HAP-1 (cell line): ENCODE measurements at regions not wholly inside any gene's neighbourhood (a gene's known extent, or its start where the extent isn't known, plus 50 kb on each side); places are given as distances from the start of the nearest gene placed in this dataset.

ENCODE experiments used
- DNase-seq, 2 experiments: peaks; one replicate each; pipeline ENCODE4 v3.0.0-alpha.2; 2016 to 2020; ENCODE audit warnings: low spot score in 2 of 2
- H3K27me3 ChIP-seq: fragments of 250-450 bp; sonication (Bioruptor Pico); 2 replicates; pipeline ENCODE4 v1.5.1; 2020; ENCODE audit warnings: low read depth, mild to moderate bottlenecking, moderate library complexity
- H3K36me3 ChIP-seq: fragments of 250-450 bp; sonication (Bioruptor Pico); replicated peaks from 2 replicates; pipeline ENCODE4 v1.5.1; 2020; ENCODE audit warnings: mild to moderate bottlenecking
- H3K4me1 ChIP-seq: fragments of 250-450 bp; sonication (Bioruptor Pico); 2 replicates; pipeline ENCODE4 v1.5.1; 2020; ENCODE audit warnings: mild to moderate bottlenecking
- H3K4me3 ChIP-seq: fragments of 250-450 bp; sonication (Bioruptor Pico); 2 replicates; pipeline ENCODE4 v1.5.1; 2020; ENCODE audit warnings: mild to moderate bottlenecking, moderate library complexity
- H3K9me3 ChIP-seq: fragments of 250-450 bp; sonication (Bioruptor Pico); 2 replicates; pipeline ENCODE4 v1.5.1; 2020; ENCODE audit warnings: mild to moderate bottlenecking, moderate library complexity
- in situ Hi-C: fragments of 300-500 bp; cut with MboI; formaldehyde crosslinking; loops from 3 replicates; pipeline ENCODE4 v1.14.3; 2020; ENCODE audit warnings: low sequenced_read_pairs, inconsistent platforms, mixed read lengths

DNA sequence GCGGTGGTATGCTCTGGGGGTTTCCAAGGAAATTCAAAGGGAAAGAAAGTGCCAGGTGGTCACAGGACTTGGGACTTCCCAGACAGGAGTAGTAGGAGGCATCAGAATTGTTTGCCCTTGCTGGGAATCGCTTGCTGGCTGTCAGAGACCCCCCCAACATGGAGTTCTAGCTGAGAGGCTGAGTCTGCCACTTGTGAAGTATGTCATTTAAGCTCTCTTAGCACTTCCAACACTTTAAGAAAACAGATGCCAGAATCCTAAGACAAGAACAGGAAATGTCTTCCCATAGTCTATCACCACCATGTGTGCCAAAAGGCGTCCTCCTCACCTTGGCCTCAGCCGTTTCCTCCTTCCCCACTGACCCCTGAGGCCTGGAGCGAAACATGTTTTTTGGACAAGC is 193.8 kb upstream of the IRX3 start:
- H3K4me3 ChIP-seq: no peak overlapping the region
- H3K4me1 ChIP-seq: no peaks in the 10 kb centered on the region
- H3K27me3 ChIP-seq: no peaks in the 10 kb centered on the region
- no peaks in the 10 kb centered on the region for H3K36me3 ChIP-seq
- no peaks in the 10 kb centered on the region for H3K9me3 ChIP-seq
- no peak for DNase-seq
- in situ Hi-C loops: no loop called here

DNA sequence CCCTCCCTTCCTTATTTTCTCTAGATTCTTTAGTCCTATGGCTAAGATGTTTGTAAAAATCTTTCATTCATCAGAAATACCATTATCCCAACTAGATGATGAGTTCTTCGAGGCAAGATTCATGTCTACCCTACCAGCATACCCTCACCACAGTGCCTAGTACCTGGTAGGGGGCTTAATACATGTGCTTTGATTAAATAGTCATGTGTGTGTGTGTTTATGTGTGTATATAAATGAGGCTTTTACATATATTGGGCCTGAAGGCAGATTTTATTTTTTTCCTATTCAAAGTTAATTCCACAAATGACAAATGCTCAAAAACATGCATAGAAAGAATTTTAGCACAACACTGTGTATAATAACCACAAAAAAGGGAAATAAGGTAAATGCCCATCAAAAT is 193.0 kb upstream of the IRX3 start:
- Histone ChIP-seq H3K4me3 (no peak overlapping the region), H3K4me1 (no peaks in the 10 kb centered on the region), H3K36me3 (no peaks in the 10 kb centered on the region), H3K27me3 (no peaks in the 10 kb centered on the region), H3K9me3 (no peaks in the 10 kb centered on the region)
- in situ Hi-C loops: no loop called here
- DNase-seq: no peak

GRCh38 chr16:54477714-54478113 is 191.1 kb upstream of the IRX3 start:
- H3K4me3 ChIP-seq: no peak overlapping the region
- no peaks in the 10 kb centered on the region for H3K36me3 ChIP-seq
- DNase-seq: no peak
- H3K27me3 ChIP-seq: no peaks in the 10 kb centered on the region
- no peaks in the 10 kb centered on the region for H3K4me1 ChIP-seq
- in situ Hi-C loops: no loop called here
- no peaks in the 10 kb centered on the region for H3K9me3 ChIP-seq

GRCh38 chr16:54475019-54475601 is 188.5 kb upstream of the IRX3 start:
- H3K27me3 ChIP-seq: no peaks in the 10 kb centered on the region
- no peak for DNase-seq
- H3K4me3 ChIP-seq: no peak overlapping the region
- no peaks in the 10 kb centered on the region for H3K4me1 ChIP-seq
- no peaks in the 10 kb centered on the region for H3K9me3 ChIP-seq
- H3K36me3 ChIP-seq: no peaks in the 10 kb centered on the region
- in situ Hi-C loops: no loop called here

DNA sequence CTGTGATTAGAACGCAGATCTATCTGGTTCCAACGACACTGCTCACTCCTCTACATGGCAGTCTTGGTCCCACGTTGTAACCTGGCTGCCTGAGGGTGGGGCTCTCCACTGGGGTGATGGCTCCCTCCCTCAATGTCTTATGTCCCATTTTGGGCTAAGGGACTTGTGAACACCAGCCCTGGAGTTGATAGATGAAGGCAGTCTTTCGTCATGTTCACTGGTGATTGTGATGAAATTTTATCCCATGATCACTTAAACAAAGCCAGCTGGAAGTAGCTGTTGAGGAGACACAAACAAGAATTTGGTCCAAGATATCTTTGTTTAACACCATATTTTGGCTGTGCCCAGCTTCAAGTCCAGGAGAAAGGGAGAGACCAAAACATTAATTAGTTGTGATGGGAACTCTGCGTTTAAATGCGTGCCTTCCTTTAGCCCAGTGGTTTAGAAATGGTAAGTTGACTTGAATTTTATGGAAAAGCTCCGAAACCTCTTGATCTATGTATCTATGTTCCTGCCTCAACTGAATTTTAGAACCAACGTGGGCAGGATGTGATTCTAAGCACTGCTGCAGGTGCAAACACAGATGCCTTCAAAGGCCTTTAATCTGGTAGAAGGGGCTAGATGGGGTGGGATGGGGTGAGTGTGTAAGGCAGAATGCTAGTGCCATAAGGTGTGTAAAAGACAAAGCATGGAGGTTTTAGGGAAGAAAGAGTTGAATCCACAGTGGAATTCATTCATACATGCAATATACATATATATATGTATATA is 186.8 kb upstream of the IRX3 start:
- H3K4me1 ChIP-seq: no peaks in the 10 kb centered on the region
- H3K36me3 ChIP-seq: no peaks in the 10 kb centered on the region
- H3K9me3 ChIP-seq: no peaks in the 10 kb centered on the region
- DNase-seq: no peak
- H3K4me3 ChIP-seq: no peak overlapping the region
- in situ Hi-C loops: no loop called here
- no peaks in the 10 kb centered on the region for H3K27me3 ChIP-seq

DNA sequence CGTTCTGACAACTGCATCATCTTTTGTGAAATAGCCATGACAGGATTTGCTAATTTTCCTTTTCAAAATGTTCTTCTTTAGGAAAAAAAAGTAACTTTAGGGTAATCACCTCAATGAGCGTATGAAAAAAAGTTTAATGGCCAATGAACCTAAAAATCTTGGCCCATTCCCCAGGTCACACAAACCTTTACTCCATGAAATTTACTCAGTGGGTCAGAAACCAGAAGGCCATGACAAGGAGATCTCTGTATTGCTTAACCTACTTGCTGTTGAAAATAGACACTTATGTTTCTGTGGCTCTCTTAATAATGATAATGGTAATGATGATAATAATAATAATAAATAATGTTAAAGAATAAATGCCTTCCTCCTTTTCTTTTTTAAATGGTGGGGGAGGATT is 180.8 kb upstream of the IRX3 start:
- in situ Hi-C loops: no loop called here
- H3K36me3 ChIP-seq: no peaks in the 10 kb centered on the region
- no peaks in the 10 kb centered on the region for H3K4me1 ChIP-seq
- H3K4me3 ChIP-seq: no peak overlapping the region
- DNase-seq: no peak
- no peaks in the 10 kb centered on the region for H3K27me3 ChIP-seq
- H3K9me3 ChIP-seq: no peaks in the 10 kb centered on the region

- in situ Hi-C loops: no loop called here
- Histone ChIP-seq H3K4me3 (no peak overlapping the region), H3K9me3 (no peaks in the 10 kb centered on the region), H3K27me3 (no peaks in the 10 kb centered on the region), H3K4me1 (0 out of 2 replicates have a peak, but pooled peaks cover 2% of the 10 kb centered on the region), H3K36me3 (no peaks in the 10 kb centered on the region)
- DNase-seq: no peak
Observed at GRCh38 chr16:54466233-54466632, 179.6 kb upstream of the IRX3 start.

- H3K9me3 ChIP-seq: no peaks in the 10 kb centered on the region
- in situ Hi-C loops: no loop called here
Observed at GRCh38 chr16:54465063-54465462, 178.5 kb upstream of the IRX3 start.

DNA sequence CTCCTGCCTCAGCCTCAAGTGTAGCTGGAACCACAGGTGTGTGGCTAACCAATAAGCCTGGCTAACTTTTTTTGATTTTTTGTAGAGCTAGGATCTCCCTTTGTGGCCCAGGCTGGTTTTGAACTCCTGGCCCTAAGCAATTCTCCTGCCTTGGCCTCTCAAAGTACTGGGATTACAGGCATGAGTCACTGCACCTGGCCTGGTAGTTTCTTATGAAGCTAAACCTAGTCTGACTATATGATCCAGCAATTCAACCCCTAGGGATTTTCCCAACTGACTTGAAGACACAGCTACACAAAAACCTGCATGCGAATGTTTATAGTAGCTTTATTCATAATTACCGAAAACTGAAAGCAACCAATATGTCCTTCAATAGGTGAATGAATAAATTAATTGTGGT is 176.2 kb upstream of the IRX3 start:
- no peak for DNase-seq
- H3K4me1 ChIP-seq: 0 out of 2 replicates have a peak, but pooled peaks cover 2% of the 10 kb centered on the region
- no peaks in the 10 kb centered on the region for H3K36me3 ChIP-seq
- H3K27me3 ChIP-seq: no peaks in the 10 kb centered on the region
- no peak overlapping the region for H3K4me3 ChIP-seq
- no peaks in the 10 kb centered on the region for H3K9me3 ChIP-seq
- in situ Hi-C loops: no loop called here

More at GRCh38 chr16:54465063-54465462, 178.5 kb upstream of the IRX3 start:
- Histone ChIP-seq H3K27me3 (no peaks in the 10 kb centered on the region), H3K36me3 (no peaks in the 10 kb centered on the region), H3K4me1 (0 out of 2 replicates have a peak, but pooled peaks cover 2% of the 10 kb centered on the region), H3K4me3 (no peak overlapping the region)
- no peak for DNase-seq

DNA sequence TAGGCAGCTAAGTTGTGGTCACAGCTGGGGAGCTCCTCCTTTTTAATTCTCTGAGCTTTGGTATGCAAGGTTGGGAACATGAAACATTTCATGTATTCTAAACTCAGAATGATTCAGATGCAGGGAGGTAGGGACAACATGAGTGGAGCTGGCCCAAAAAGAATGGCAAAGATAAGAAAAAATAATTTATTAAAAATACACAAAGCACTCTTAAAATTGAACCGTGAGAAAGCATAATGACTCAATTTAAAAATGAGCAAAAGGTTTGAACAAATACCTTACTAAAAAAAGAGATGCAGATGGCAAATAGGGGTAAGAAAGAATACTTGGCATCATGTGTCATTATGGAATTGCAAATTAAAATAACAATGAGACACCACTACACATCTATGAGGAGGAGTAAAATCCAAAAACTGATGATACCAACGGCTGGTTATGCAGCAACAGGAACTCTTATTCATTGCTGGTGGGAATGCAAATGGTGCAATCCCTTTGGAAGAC is 175.6 kb upstream of the IRX3 start:
- Histone ChIP-seq H3K4me1 (0 out of 2 replicates have a peak, but pooled peaks cover 2% of the 10 kb centered on the region), H3K27me3 (no peaks in the 10 kb centered on the region), H3K9me3 (no peaks in the 10 kb centered on the region), H3K4me3 (no peak overlapping the region), H3K36me3 (no peaks in the 10 kb centered on the region)
- in situ Hi-C loops: no loop called here
- no peak for DNase-seq

DNA sequence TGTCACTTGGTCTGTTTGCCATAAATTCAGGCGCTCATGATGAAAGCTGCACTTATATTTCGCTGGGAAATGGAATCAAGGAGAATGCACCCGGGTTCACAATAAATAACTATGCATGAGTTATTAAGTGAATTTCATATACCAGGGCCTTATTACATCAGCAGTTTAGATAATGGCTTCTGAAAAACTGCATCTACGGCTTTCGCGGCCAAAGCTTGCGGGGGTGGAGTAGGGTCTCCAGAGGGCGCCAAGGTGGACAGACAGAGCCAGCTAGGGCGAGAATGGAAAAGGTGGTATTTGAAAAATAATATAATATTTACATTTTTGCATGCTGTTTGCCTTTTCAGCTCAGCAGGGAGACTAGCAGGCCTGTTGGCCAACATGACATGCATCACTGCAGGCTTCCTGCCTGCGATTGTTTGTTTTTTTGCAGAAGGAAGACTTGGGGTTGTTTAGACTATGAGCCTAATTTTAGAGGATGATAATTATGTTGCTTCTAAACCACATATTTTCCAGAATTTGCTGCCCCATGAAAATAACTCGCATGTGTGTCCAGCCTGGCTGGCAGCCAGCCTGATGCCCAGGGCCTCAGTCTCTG is 173.8 kb upstream of the IRX3 start:
- in situ Hi-C loops: no loop called here
- Histone ChIP-seq H3K27me3 (no peaks in the 10 kb centered on the region), H3K9me3 (no peaks in the 10 kb centered on the region), H3K4me3 (no peak overlapping the region), H3K36me3 (no peaks in the 10 kb centered on the region), H3K4me1 (0 out of 2 replicates have a peak, but pooled peaks cover 2% of the 10 kb centered on the region)
- no peak for DNase-seq

GRCh38 chr16:54459509-54460262 is 173.1 kb upstream of the IRX3 start:
- Histone ChIP-seq H3K36me3 (no peaks in the 10 kb centered on the region), H3K4me1 (peaks cover 6% of the 10 kb centered on the region; the same call in 1 of the 2 replicates), H3K9me3 (no peaks in the 10 kb centered on the region), H3K27me3 (no peaks in the 10 kb centered on the region), H3K4me3 (no peak overlapping the region)
- in situ Hi-C loops: no loop called here
- DNase-seq: no peak

DNA sequence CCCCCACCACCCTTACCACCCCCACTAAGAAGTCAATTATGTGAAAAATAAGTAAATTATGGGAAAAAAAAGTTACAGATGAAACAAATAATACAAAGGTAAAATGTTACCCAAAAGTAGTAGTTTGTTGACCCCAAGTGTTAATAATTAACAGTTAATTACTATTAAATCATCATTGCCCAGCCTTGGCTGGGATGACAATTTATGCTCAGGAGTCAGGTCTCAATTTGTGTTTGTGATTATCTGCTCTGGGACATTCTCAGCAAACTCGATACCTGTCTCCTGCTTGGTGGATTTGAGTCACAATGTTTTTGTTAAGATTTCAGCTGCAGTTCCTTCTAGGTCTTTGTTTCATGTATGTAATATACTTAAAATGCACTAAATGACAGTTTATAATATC is 172.3 kb upstream of the IRX3 start:
- no peak overlapping the region for H3K4me3 ChIP-seq
- peaks cover 6% of the 10 kb centered on the region; the same call in 1 of the 2 replicates for H3K4me1 ChIP-seq

More for the DNA sequence above, 172.3 kb upstream of the IRX3 start:
- Histone ChIP-seq H3K36me3 (no peaks in the 10 kb centered on the region), H3K27me3 (no peaks in the 10 kb centered on the region), H3K9me3 (no peaks in the 10 kb centered on the region)
- no peak for DNase-seq
- in situ Hi-C loops: no loop called here
